Smooth muscle cell of the brain vasculature (primary cell): ENCODE measurements at regions not wholly inside any gene's neighbourhood (a gene's known extent, or its start where the extent isn't known, plus 50 kb on each side); places are given as distances from the start of the nearest gene placed in this dataset.
A peak's percentile ranks its signal among the peaks of the same experiment; 100 is the strongest.

ENCODE experiments used
- DNase-seq: peaks from one replicate; pipeline ENCODE4 v3.0.0-alpha.2; 2012; ENCODE audit warnings: low read depth, low spot score

GRCh38 chr4:136557396-136557795 is 974.9 kb downstream of the PCDH18 start:
- no peak for DNase-seq

GRCh38 chr4:136554033-136554432 is 978.3 kb downstream of the PCDH18 start:
- no peak for DNase-seq

GRCh38 chr4:136551753-136552152 is 980.5 kb downstream of the PCDH18 start:
- DNase-seq = no peak

- DNase-seq = no peak
Observed at GRCh38 chr4:136540747-136541146, 991.5 kb downstream of the PCDH18 start.

- no peak for DNase-seq
Observed at GRCh38 chr4:136528131-136528530, 1004.2 kb downstream of the PCDH18 start.

GRCh38 chr4:136526517-136526916 is 1005.8 kb downstream of the PCDH18 start:
- peak; percentile 1 for DNase-seq

GRCh38 chr4:136524039-136524438 is 1008.3 kb downstream of the PCDH18 start:
- no peak for DNase-seq

GRCh38 chr4:136516371-136516770 is 1015.9 kb downstream of the PCDH18 start:
- DNase-seq = no peak

- no peak for DNase-seq
Observed at GRCh38 chr4:136505020-136505419, 1027.3 kb downstream of the PCDH18 start.

GRCh38 chr4:136495851-136496250 is 1036.4 kb downstream of the PCDH18 start:
- DNase-seq = no peak

DNA sequence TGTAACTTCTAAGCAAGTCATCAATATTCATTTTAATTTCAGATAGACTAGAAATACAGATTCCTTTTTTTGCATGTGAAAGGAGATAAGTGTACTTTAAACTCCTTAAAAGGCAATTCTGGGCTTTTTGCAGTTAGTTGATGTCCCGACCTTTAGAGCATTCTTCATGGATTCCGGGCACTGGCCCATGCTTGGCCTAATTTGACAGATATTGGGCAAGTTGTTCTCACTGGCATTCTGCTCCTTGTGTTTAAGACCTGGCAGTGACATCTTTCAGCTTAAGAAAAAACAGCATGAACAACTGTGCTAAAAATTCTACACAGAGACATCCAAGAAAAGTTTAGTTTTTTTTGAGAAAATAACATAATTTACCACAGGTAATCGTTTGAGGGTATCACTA is 1037.2 kb downstream of the PCDH18 start:
- DNase-seq = no peak

DNA sequence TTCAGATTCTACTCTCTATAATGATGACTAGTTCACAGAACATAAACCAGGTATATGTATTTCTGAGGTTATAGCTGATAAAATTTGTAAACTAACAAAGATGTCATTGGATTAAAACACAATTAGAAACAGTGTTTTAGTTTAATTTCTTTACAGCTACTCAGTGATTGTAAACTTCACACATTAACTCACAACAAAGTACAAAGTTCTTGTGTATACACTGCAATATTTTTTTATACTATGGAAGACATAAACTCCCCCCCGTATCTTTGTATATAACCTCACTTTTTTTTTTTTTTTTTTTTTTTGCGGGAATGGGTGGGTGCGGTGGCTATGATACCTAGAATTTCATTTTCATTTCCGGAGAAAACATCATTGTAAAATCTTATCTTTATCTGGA is 1043.2 kb downstream of the PCDH18 start:
- no peak for DNase-seq

GRCh38 chr4:136484996-136485395 is 1047.3 kb downstream of the PCDH18 start:
- no peak for DNase-seq

DNA sequence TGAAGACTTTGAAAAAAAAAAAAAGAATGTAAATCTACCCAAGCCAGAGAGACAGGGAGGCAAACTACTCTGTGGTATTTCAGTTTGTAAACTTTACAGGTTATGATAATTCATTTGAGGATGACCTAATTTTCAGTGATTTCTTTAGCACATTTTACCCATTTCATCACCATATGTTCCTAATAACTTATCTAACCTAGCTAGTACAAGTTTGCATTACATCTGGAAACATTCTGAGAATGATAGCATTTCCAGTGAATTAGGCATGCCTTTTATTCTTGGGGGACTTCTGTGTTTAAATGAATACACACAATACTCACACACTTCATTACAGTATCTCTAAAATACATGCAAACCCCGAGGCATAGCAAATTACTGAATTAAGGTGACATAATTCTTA is 1055.5 kb downstream of the PCDH18 start:
- DNase-seq = no peak

- DNase-seq = no peak
Observed at GRCh38 chr4:136471051-136471450, 1061.2 kb downstream of the PCDH18 start.

DNA sequence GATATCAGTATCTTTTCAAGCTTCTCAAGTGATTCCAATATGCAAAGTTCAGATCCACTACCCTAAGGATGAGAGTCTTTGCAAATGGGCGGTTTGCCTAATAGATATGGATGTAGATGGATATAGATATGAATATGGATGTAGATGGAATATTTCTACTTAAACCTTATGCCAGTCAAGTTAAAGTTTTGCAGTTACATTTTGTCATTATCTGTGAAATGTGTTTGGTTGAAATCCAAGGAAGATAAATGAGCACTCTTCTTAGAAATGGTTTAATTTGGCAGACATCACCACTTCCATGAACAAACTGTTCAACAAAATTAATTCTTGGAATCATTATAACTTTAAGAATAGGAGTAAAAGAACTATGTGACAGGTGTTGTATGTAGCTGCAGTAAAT is 1066.6 kb downstream of the PCDH18 start:
- DNase-seq = no peak

- DNase-seq = no peak
Observed at GRCh38 chr4:136463941-136464340, 1068.4 kb downstream of the PCDH18 start.

GRCh38 chr4:136461533-136461932 is 1070.8 kb downstream of the PCDH18 start:
- DNase-seq = no peak

DNA sequence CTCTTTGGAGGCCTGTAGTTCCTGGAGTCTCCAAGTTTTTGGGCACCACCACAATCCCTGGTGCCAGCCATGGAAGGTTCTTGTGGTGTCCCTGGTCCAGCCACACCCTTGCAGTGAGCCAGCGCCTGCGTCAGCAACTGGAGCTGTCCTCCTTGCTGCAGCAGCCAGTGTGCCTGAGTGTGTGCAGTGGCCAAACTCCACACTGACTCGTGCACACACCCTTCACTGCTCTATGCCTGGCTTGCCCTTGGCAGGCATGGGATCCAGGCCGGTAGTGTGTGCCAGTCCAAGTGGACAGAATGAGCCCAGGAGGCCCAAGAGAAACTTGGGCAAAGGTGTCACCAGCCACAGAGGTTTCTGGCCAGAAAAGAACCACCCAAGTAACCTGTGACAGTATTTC is 1074.0 kb downstream of the PCDH18 start:
- DNase-seq = no peak

GRCh38 chr4:136457577-136457976 is 1074.7 kb downstream of the PCDH18 start:
- DNase-seq = no peak

DNA sequence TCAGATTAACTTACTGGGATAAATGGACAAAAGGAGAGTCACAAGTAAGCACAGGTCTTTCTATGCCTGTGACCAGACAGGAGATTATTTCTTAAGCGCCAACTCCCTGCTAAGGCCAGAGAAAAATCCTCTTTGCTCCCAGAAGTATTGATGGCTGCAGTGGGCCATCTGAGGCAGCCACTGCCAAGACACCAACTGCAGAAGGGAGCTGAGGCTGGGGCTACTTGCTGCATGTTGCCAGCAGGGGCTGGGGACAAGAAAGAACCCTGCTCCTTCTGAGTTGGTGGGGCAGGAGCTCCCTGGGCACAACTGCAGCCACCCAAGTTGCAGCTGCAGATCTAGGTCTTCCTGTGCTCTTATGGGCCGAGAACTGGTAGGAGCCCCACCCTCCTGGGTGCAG is 1075.3 kb downstream of the PCDH18 start:
- DNase-seq = no peak

- DNase-seq = no peak
Observed at GRCh38 chr4:136443006-136443405, 1089.3 kb downstream of the PCDH18 start.

DNA sequence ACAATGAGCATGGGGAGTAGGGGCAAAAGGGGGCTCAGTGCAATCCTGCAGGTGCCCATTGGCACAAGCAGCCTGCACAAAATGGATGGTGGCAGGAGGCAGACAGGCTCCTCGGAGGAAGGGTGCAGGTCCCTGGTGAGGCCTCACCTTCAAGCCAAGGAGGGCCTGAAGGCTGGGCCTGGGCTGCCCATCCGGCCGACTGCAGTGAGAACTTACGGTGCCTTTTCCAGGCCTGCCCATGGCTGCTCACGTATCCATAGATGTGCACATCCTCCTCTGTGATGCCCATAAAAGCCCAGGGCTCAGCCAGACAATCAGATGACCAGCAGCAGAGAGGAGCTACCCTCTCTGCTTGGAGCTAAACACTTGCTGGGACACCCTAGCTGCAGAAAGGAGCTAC is 1089.8 kb downstream of the PCDH18 start:
- no peak for DNase-seq

- no peak for DNase-seq
Observed at GRCh38 chr4:136441629-136442282, 1090.5 kb downstream of the PCDH18 start.
